Ovary (tissue), 7 donors: ENCODE measurements at regions not wholly inside any gene's neighbourhood (a gene's known extent, or its start where the extent isn't known, plus 50 kb on each side); places are given as distances from the start of the nearest gene placed in this dataset.
"Not testable (repeated sequence)": the region's sequence is repeated elsewhere in the genome, so short reads cannot be mapped to it uniquely, and the experiment has no call there.

ENCODE experiments used
- DNase-seq, 5 donors: peaks; one replicate each; pipeline ENCODE4 v3.0.0-alpha.2; 2019 to 2020
- H3K27ac ChIP-seq, 2 donors: fragments of 200-600 bp; one replicate each; pipeline versions ENCODE4 v1.5.1 to v1.8.0; 2019 to 2022
- H3K27me3 ChIP-seq: fragments of 200-600 bp; one replicate; pipeline ENCODE4 v1.8.0; 2022
- H3K36me3 ChIP-seq: fragments of 200-600 bp; sonication (generic); one replicate; pipeline ENCODE4 v1.5.1; 2019
- H3K4me1 ChIP-seq: one replicate; pipeline ENCODE4 v1.8.1; 2013; ENCODE audit warnings: mild to moderate bottlenecking, moderate library complexity; ENCODE audit not compliant: insufficient read depth
- H3K4me3 ChIP-seq: fragments of 200-600 bp; sonication (generic); one replicate; pipeline ENCODE4 v1.5.1; 2017
- H3K9me3 ChIP-seq, 2 donors: fragments of 200-600 bp in 1 of 2; sonication (generic) in 1 of 2; one replicate each; pipeline versions ENCODE4 v1.5.1 to v1.8.1; 2013 to 2019; ENCODE audit warnings: mild to moderate bottlenecking in 1 of 2, moderate library complexity in 1 of 2
- CTCF ChIP-seq, 3 donors: fragments of 450-650 bp in 2 of 3; fragments of 200-600 bp in 1 of 3; IDR thresholded peaks; one replicate each; pipeline versions ENCODE4 v1.5.1 to v1.8.0; 2016 to 2022; ENCODE audit warnings: antibody characterized with exemption in 3 of 3, mild to moderate bottlenecking in 1 of 3
- EP300 ChIP-seq: sonication (generic); formaldehyde crosslinking; IDR thresholded peaks from one replicate; pipeline ENCODE4 v1.6.1; 2017; ENCODE audit warnings: antibody characterized with exemption
- POLR2A ChIP-seq: fragments of 450-650 bp; IDR thresholded peaks from one replicate; pipeline ENCODE4 v1.6.1; 2017; ENCODE audit warnings: antibody characterized with exemption, mild to moderate bottlenecking, moderate library complexity
- WGBS, 3 donors: extraction: QIAGEN DNeasy Blood & Tissue Kit in 1 of 3; methylation state at CpG; one replicate each; pipeline versions ENCODE4 v1.1.5 to v1.1.7; 2013 to 2017; 5-methylcytosine and 5-hydroxymethylcytosine counted together
- intact Hi-C, 4 donors: fragments of 100-400 bp; cut with DNase I; formaldehyde crosslinking; loops; one replicate each; pipeline versions ENCODE4 v1.11.0 to v1.15.1; 2022 to 2023
- donor health status: DM: no; HTN: no; CAD: no; lungs with moderate emphysema.
- donor health status: DM: no; HTN: no; CAD: no.
- donor health status: Bipolar disorder and iron deficiency.
- donor health status: DM: no; HTN: no; CAD: no.
- donor health status: DM: yes; HTN: yes; CAD: no.

- DNase-seq = no peak
- intact Hi-C loops = no loop called here
- Histone ChIP-seq H3K4me3 (no peak overlapping the region), H3K9me3 (no peaks in the 10 kb centered on the region), H3K27ac (no peak overlapping the region), H3K4me1 (no peaks in the 10 kb centered on the region), H3K27me3 (no peaks in the 10 kb centered on the region), H3K36me3 (no peaks in the 10 kb centered on the region)
- 95 to 96% (median 96%) methylated on average over 11 of the region's 11 CpGs for WGBS, 3 donors
- TF ChIP-seq POLR2A = no peak
- no peak for TF ChIP-seq CTCF (IDR thresholded peaks at IDR 0.05)
- TF ChIP-seq EP300 = no peak
These were observed 67.6 kb upstream of the AMN1 start for GRCh38 chr12:31796270-31796951.

DNA sequence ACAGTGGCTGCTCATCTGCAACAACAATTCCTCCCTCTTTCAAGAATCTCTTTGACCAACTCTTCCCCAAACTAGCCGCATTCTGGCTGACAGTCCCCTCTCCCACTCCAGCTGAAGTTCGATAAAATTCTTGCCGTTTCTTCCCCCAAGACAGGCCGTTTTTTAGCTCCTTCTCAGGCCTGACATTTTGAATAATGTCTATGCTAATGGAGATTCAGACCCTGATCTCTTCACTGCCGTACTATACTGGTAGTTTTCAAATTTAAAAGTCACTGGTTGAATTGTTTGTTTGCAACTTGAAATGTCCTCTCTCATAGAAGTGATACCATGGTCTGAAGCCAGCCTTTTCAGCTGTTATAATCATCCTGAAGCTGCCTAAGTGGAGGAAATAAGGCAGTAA lies 65.9 kb upstream of the AMN1 start:
- 16 to 24% (median 17%) methylated on average over 5 of the region's 5 CpGs for WGBS, 3 donors
- Histone ChIP-seq H3K27me3 (no peaks in the 10 kb centered on the region), H3K27ac (no peak overlapping the region), H3K4me3 (no peak overlapping the region), H3K9me3 (no peaks in the 10 kb centered on the region), H3K4me1 (no peaks in the 10 kb centered on the region), H3K36me3 (no peaks in the 10 kb centered on the region)
- TF ChIP-seq POLR2A = no peak
- no peak for DNase-seq
- intact Hi-C loops = no loop called here

DNA sequence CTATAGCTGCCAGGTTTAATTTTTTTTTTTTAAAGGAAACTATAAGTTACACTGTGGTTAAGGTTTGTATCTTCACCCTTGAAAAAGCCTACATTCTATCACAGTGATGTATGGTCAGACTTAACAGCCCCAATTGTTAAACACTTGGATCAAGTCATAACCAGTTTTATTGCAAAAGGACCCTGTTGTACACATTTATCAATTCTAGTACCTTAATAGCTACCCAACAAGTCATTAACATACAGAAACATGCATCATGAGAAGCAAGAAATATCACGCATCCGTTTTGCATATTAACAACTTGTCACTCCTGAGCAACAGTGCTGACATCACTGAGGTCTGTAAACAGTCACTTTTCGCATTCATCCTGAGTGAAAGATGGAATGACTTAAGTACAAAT lies 62.4 kb upstream of the AMN1 start:
- H3K4me1 ChIP-seq, intact Hi-C loops, H3K9me3 ChIP-seq, H3K27ac ChIP-seq, H3K36me3 ChIP-seq, DNase-seq, H3K27me3 ChIP-seq, H3K4me3 ChIP-seq: not testable (repeated sequence)
- 80 to 97% (median 94%) methylated on average over 3 of the region's 3 CpGs for WGBS, 3 donors

DNA sequence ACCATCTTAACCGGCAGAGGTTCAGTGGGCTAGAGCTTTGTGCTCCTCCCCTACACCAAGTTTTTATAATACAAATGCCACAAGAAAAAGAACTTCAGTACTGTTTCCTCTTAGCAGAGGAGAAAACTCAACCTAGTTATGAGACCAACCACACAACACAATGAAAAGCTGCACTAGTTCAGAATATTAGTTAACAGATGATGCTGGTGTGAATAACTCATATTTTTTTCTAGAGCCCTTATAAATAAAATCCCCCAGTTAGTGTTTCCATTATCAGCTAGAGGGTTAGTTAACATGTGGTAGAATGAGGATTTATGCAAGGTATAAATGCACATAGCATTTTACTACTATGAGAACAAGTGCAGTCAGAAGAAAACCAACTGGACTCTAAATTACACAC lies 61.9 kb upstream of the AMN1 start:
- Histone ChIP-seq H3K36me3 (no peaks in the 10 kb centered on the region), H3K4me1 (peaks cover under 1% of the 10 kb centered on the region), H3K4me3 (no peak overlapping the region), H3K27ac (no peak overlapping the region), H3K27me3 (no peaks in the 10 kb centered on the region), H3K9me3 (no peaks in the 10 kb centered on the region)
- 0 to 28% (median 3%) methylated on average over 1 of the region's 1 CpG for WGBS, 3 donors
- intact Hi-C loops = no loop called here
- TF ChIP-seq EP300 = no peak
- no peak for TF ChIP-seq CTCF (IDR thresholded peaks at IDR 0.05)
- no peak for TF ChIP-seq POLR2A
- no peak for DNase-seq

- H3K27ac ChIP-seq = no peak overlapping the region
- DNase-seq = no peak
- H3K36me3 ChIP-seq = no peaks in the 10 kb centered on the region
- intact Hi-C loops = no loop called here
- H3K4me3 ChIP-seq = no peak overlapping the region
- no peak for TF ChIP-seq EP300
- no peak for TF ChIP-seq POLR2A
- no peak for TF ChIP-seq CTCF (IDR thresholded peaks at IDR 0.05)
- peaks cover 1% of the 10 kb centered on the region for H3K4me1 ChIP-seq
- WGBS, 3 donors = 57 to 61% (median 58%) methylated on average over 2 of the region's 2 CpGs
- no peaks in the 10 kb centered on the region for H3K27me3 ChIP-seq
- H3K9me3 ChIP-seq = no peaks in the 10 kb centered on the region
These were observed 56.5 kb upstream of the AMN1 start for GRCh38 chr12:31785318-31785717.
